Skeletal muscle satellite cell (primary cell): ENCODE measurements at regions not wholly inside any gene's neighbourhood (a gene's known extent, or its start where the extent isn't known, plus 50 kb on each side); places are given as distances from the start of the nearest gene placed in this dataset.

ENCODE experiments used
- H3K27me3 ChIP-seq: 2 replicates; pipeline ENCODE4 v1.7.0; 2013; ENCODE audit warnings: low read length; ENCODE audit not compliant: control insufficient read depth, insufficient read depth
- H3K36me3 ChIP-seq: 2 replicates; pipeline ENCODE4 v1.7.0; 2013; ENCODE audit warnings: mild to moderate bottlenecking, control low read depth, low read length; ENCODE audit not compliant: insufficient read depth
- H3K4me1 ChIP-seq: 2 replicates; pipeline ENCODE4 v1.7.0; 2013; ENCODE audit warnings: low read length; ENCODE audit not compliant: control insufficient read depth, insufficient read depth
- H3K4me2 ChIP-seq: 2 replicates; pipeline ENCODE4 v1.7.0; 2013; ENCODE audit warnings: mild to moderate bottlenecking, low read length
- H3K4me3 ChIP-seq: 2 replicates; pipeline ENCODE4 v1.7.0; 2013; ENCODE audit warnings: low read length
- H3K9ac ChIP-seq: 2 replicates; pipeline ENCODE4 v1.7.0; 2013; ENCODE audit warnings: mild to moderate bottlenecking, low read depth, low read length, moderate library complexity
- H3K9me3 ChIP-seq: replicated peaks from 2 replicates; pipeline ENCODE4 v1.7.0; 2013; ENCODE audit warnings: mild to moderate bottlenecking, control low read depth, low read length

- Histone ChIP-seq H3K4me2 (no peak overlapping the region), H3K4me1 (no peaks in the 10 kb centered on the region), H3K9ac (no peak overlapping the region), H3K4me3 (no peak overlapping the region), H3K9me3 (no peaks in the 10 kb centered on the region), H3K36me3 (no peaks in the 10 kb centered on the region), H3K27me3 (no peaks in the 10 kb centered on the region)
These were observed 232.1 kb upstream of the NAV2 start for GRCh38 chr11:19480540-19480939.

GRCh38 chr11:19478891-19479290, 233.7 kb upstream of the NAV2 start:
- Histone ChIP-seq H3K4me3 (no peak overlapping the region), H3K9me3 (no peaks in the 10 kb centered on the region), H3K27me3 (no peaks in the 10 kb centered on the region), H3K36me3 (no peaks in the 10 kb centered on the region), H3K4me2 (no peak overlapping the region), H3K9ac (no peak overlapping the region), H3K4me1 (no peaks in the 10 kb centered on the region)

- no peak overlapping the region for H3K4me2 ChIP-seq
- no peak overlapping the region for H3K9ac ChIP-seq
- no peaks in the 10 kb centered on the region for H3K36me3 ChIP-seq
- H3K4me3 ChIP-seq, result no peak overlapping the region
- H3K27me3 ChIP-seq, result no peaks in the 10 kb centered on the region
- H3K4me1 ChIP-seq, result no peaks in the 10 kb centered on the region
- no peaks in the 10 kb centered on the region for H3K9me3 ChIP-seq
These were observed 234.4 kb upstream of the E2F8 start for GRCh38 chr11:19474954-19475721.

GRCh38 chr11:19474211-19474610, 233.5 kb upstream of the E2F8 start:
- no peak overlapping the region for H3K9ac ChIP-seq
- H3K4me3 ChIP-seq, result no peak overlapping the region
- H3K4me1 ChIP-seq, result no peaks in the 10 kb centered on the region
- no peaks in the 10 kb centered on the region for H3K9me3 ChIP-seq
- no peak overlapping the region for H3K4me2 ChIP-seq
- H3K27me3 ChIP-seq, result no peaks in the 10 kb centered on the region
- no peaks in the 10 kb centered on the region for H3K36me3 ChIP-seq

GRCh38 chr11:19472679-19473078, 231.9 kb upstream of the E2F8 start:
- H3K9ac ChIP-seq, result no peak overlapping the region
- H3K4me3 ChIP-seq, result no peak overlapping the region
- H3K27me3 ChIP-seq, result no peaks in the 10 kb centered on the region
- no peak overlapping the region for H3K4me2 ChIP-seq
- H3K4me1 ChIP-seq, result no peaks in the 10 kb centered on the region
- no peaks in the 10 kb centered on the region for H3K36me3 ChIP-seq
- no peaks in the 10 kb centered on the region for H3K9me3 ChIP-seq

GRCh38 chr11:19467904-19468303, 227.2 kb upstream of the E2F8 start:
- H3K4me1 ChIP-seq, result no peaks in the 10 kb centered on the region
- no peaks in the 10 kb centered on the region for H3K9me3 ChIP-seq
- no peak overlapping the region for H3K4me3 ChIP-seq
- H3K27me3 ChIP-seq, result no peaks in the 10 kb centered on the region
- no peak overlapping the region for H3K9ac ChIP-seq
- no peaks in the 10 kb centered on the region for H3K36me3 ChIP-seq
- no peak overlapping the region for H3K4me2 ChIP-seq

- Histone ChIP-seq H3K4me3 (no peak overlapping the region), H3K4me2 (no peak overlapping the region), H3K9me3 (no peaks in the 10 kb centered on the region)
These were observed 225.6 kb upstream of the E2F8 start for GRCh38 chr11:19466314-19466713.

GRCh38 chr11:19463976-19464375, 223.2 kb upstream of the E2F8 start:
- Histone ChIP-seq H3K9me3 (no peaks in the 10 kb centered on the region), H3K4me2 (no peak overlapping the region), H3K4me3 (no peak overlapping the region), H3K9ac (no peak overlapping the region), H3K36me3 (no peaks in the 10 kb centered on the region), H3K27me3 (no peaks in the 10 kb centered on the region), H3K4me1 (peaks cover 8% of the 10 kb centered on the region)

More at GRCh38 chr11:19466314-19466713, 225.6 kb upstream of the E2F8 start:
- H3K36me3 ChIP-seq, result no peaks in the 10 kb centered on the region
- H3K4me1 ChIP-seq, result peaks cover 1% of the 10 kb centered on the region
- no peaks in the 10 kb centered on the region for H3K27me3 ChIP-seq
- no peak overlapping the region for H3K9ac ChIP-seq

- no peaks in the 10 kb centered on the region for H3K9me3 ChIP-seq
- H3K4me2 ChIP-seq, result no peak overlapping the region
- H3K4me1 ChIP-seq, result peaks cover 8% of the 10 kb centered on the region
- H3K27me3 ChIP-seq, result no peaks in the 10 kb centered on the region
- no peaks in the 10 kb centered on the region for H3K36me3 ChIP-seq
- no peak overlapping the region for H3K4me3 ChIP-seq
- H3K9ac ChIP-seq, result no peak overlapping the region
These were observed 220.1 kb upstream of the E2F8 start for GRCh38 chr11:19460718-19461405.

GRCh38 chr11:19459240-19459639, 218.5 kb upstream of the E2F8 start:
- Histone ChIP-seq H3K9me3 (no peaks in the 10 kb centered on the region), H3K36me3 (no peaks in the 10 kb centered on the region), H3K4me2 (no peak overlapping the region), H3K27me3 (no peaks in the 10 kb centered on the region), H3K9ac (no peak overlapping the region), H3K4me3 (no peak overlapping the region), H3K4me1 (peaks cover 8% of the 10 kb centered on the region)

- no peaks in the 10 kb centered on the region for H3K27me3 ChIP-seq
- H3K4me3 ChIP-seq, result no peak overlapping the region
- no peak overlapping the region for H3K9ac ChIP-seq
- peaks cover 8% of the 10 kb centered on the region for H3K4me1 ChIP-seq
- no peak overlapping the region for H3K4me2 ChIP-seq
- H3K36me3 ChIP-seq, result no peaks in the 10 kb centered on the region
- H3K9me3 ChIP-seq, result no peaks in the 10 kb centered on the region
These were observed 218.0 kb upstream of the E2F8 start for GRCh38 chr11:19458721-19459120.

- peaks cover 8% of the 10 kb centered on the region for H3K4me1 ChIP-seq
- H3K4me3 ChIP-seq, result no peak overlapping the region
- H3K27me3 ChIP-seq, result no peaks in the 10 kb centered on the region
- H3K9me3 ChIP-seq, result no peaks in the 10 kb centered on the region
- no peak overlapping the region for H3K9ac ChIP-seq
- no peaks in the 10 kb centered on the region for H3K36me3 ChIP-seq
- no peak overlapping the region for H3K4me2 ChIP-seq
These were observed 217.5 kb upstream of the E2F8 start for GRCh38 chr11:19458231-19458630.
